Heart left ventricle (tissue), 13 donors: ENCODE measurements at regions not wholly inside any gene's neighbourhood (a gene's known extent, or its start where the extent isn't known, plus 50 kb on each side); places are given as distances from the start of the nearest gene placed in this dataset.

Experiments used
- CTCF ChIP-seq, 12 donors: fragments of 200-600 bp; sonication (generic) in 4 of 12; IDR thresholded peaks; one replicate each; pipeline versions ENCODE4 v1.5.0 to v1.8.0; 2018 to 2022; ENCODE audit warnings: antibody characterized with exemption in 12 of 12, mild to moderate bottlenecking in 5 of 12
- POLR2A ChIP-seq, 2 donors: fragments of 450-650 bp; IDR thresholded peaks; one replicate each; pipeline ENCODE4 v1.6.1; 2017; ENCODE audit warnings: antibody characterized with exemption in 2 of 2, mild to moderate bottlenecking in 2 of 2, moderate library complexity in 2 of 2
- donor health status: ischemic (EF 13 %, LVEDD 7.1; RV severe dilation, severe dysfunction).
- donor health status: DM: no; HTN: yes; CAD: no.
- donor health status: DM: no; HTN: no; CAD: no.
- donor health status: ischemic (EF 25% LVEDD 6.9; RV normal size, moderate dysfunction).
- donor health status: ischemic (EF 25% LVEDD 5.7; RV mildly dilated, moderate dysfunction).
- donor health status: ischemic (EF 35%, LVEDD 5.7; RV mildly dilated, moderate dysfunction).
- donor health status: nonischemic (EF 11% LVEDD 7.7; RV severe dilation, severe dysfunction).
- donor health status: DM: yes; HTN: yes; CAD: no.
- donor health status: PGD.
- donor health status: ischemic (EF 29% LVEDD 5.4; RV normal size, mild dysfunction).
- donor health status: nonischemic (EF 23%, LVEDD 6.1; RV moderate dilation, normal function).

GRCh38 chr4:138113819-138114400 is 128.2 kb downstream of the SLC7A11 start:
- no peak for TF ChIP-seq POLR2A (IDR thresholded peaks at IDR 0.05)
- TF ChIP-seq CTCF (IDR thresholded peaks at IDR 0.05), result no peak
